Peyer's patch (tissue), 4 donors: ENCODE measurements at regions not wholly inside any gene's neighbourhood (a gene's known extent, or its start where the extent isn't known, plus 50 kb on each side); places are given as distances from the start of the nearest gene placed in this dataset.

Source experiments
- CTCF ChIP-seq, 6 experiments: fragments of 450-650 bp in 4 of 6; fragments of 200-600 bp in 2 of 6; sonication (generic) in 1 of 6; IDR thresholded peaks; one replicate each; pipeline ENCODE4 v1.5.1; 2017 to 2019; ENCODE audit warnings: antibody characterized with exemption in 6 of 6, mild to moderate bottlenecking in 3 of 6, moderate library complexity in 1 of 6
- POLR2A ChIP-seq, 2 donors: fragments of 450-650 bp; IDR thresholded peaks; one replicate each; pipeline ENCODE4 v1.5.1; 2017; ENCODE audit warnings: antibody characterized with exemption in 2 of 2, mild to moderate bottlenecking in 2 of 2, moderate library complexity in 2 of 2

- TF ChIP-seq CTCF (IDR thresholded peaks at IDR 0.05) (no peak), POLR2A (IDR thresholded peaks at IDR 0.05) (no peak)
Measured at GRCh38 chrX:10296576-10296975, 139.8 kb downstream of the CLCN4 start.
